ENCODE measurements at regions not wholly inside any gene's neighbourhood (a gene's known extent, or its start where the extent isn't known, plus 50 kb on each side); places are given as distances from the start of the nearest gene placed in this dataset.

- DNase-seq (ENCODE audit: low read depth in 1 of 2, low spot score in 1 of 2): peak in 1 of 2 donors; percentile 31
- Histone ChIP-seq H3K36me3 (no peaks in the 10 kb centered on the region), H3K4me3 (no peak overlapping the region), H3K4me1 (ENCODE audit: low read depth) (no peaks in the 10 kb centered on the region), H3K27me3 (no peaks in the 10 kb centered on the region), H3K27ac (no peak overlapping the region), H3K9me3 (ENCODE audit: low read depth) (no peaks in the 10 kb centered on the region)
- TF ChIP-seq CTCF (IDR thresholded peaks at IDR 0.05; ENCODE audit: low read depth, low read length): no peak
Observed at GRCh38 chr1:230542681-230543080, 99.6 kb upstream of the COG2 start.

GRCh38 chr1:230542054-230542453, 100.2 kb upstream of the COG2 start:
- no peaks in the 10 kb centered on the region for H3K36me3 ChIP-seq
- DNase-seq (ENCODE audit: low read depth in 1 of 2, low spot score in 1 of 2): peak in 1 of 2 donors; percentile 67
- TF ChIP-seq CTCF (IDR thresholded peaks at IDR 0.05; ENCODE audit: low read depth, low read length): no peak
- no peaks in the 10 kb centered on the region for H3K4me1 ChIP-seq (ENCODE audit: low read depth)
- no peak overlapping the region for H3K4me3 ChIP-seq
- H3K27ac ChIP-seq: no peak overlapping the region
- H3K27me3 ChIP-seq: no peaks in the 10 kb centered on the region
- no peaks in the 10 kb centered on the region for H3K9me3 ChIP-seq (ENCODE audit: low read depth)

- no peaks in the 10 kb centered on the region for H3K27me3 ChIP-seq
- no peak for TF ChIP-seq CTCF (IDR thresholded peaks at IDR 0.05; ENCODE audit: low read depth, low read length)
- no peaks in the 10 kb centered on the region for H3K4me1 ChIP-seq (ENCODE audit: low read depth)
- H3K36me3 ChIP-seq: no peaks in the 10 kb centered on the region
- H3K27ac ChIP-seq: no peak overlapping the region
- peak in 1 of 2 donors; percentile 12 for DNase-seq (ENCODE audit: low read depth in 1 of 2, low spot score in 1 of 2)
- H3K9me3 ChIP-seq (ENCODE audit: low read depth): no peaks in the 10 kb centered on the region
- no peak overlapping the region for H3K4me3 ChIP-seq
Observed at GRCh38 chr1:230541306-230541705, 101.0 kb upstream of the COG2 start.

GRCh38 chr1:230540421-230541155, 101.7 kb upstream of the COG2 start:
- H3K27me3 ChIP-seq: no peaks in the 10 kb centered on the region
- DNase-seq (ENCODE audit: low read depth in 1 of 2, low spot score in 1 of 2): peak in 1 of 2 donors; percentile 11
- no peaks in the 10 kb centered on the region for H3K36me3 ChIP-seq
- H3K4me1 ChIP-seq (ENCODE audit: low read depth): no peaks in the 10 kb centered on the region
- no peak overlapping the region for H3K4me3 ChIP-seq
- H3K27ac ChIP-seq: no peak overlapping the region
- no peak for TF ChIP-seq CTCF (IDR thresholded peaks at IDR 0.05; ENCODE audit: low read depth, low read length)
- H3K9me3 ChIP-seq (ENCODE audit: low read depth): no peaks in the 10 kb centered on the region

GRCh38 chr1:230537456-230537855, 104.8 kb upstream of the COG2 start:
- no peak overlapping the region for H3K27ac ChIP-seq
- no peaks in the 10 kb centered on the region for H3K4me1 ChIP-seq (ENCODE audit: low read depth)
- no peak overlapping the region for H3K4me3 ChIP-seq
- no peaks in the 10 kb centered on the region for H3K9me3 ChIP-seq (ENCODE audit: low read depth)
- no peaks in the 10 kb centered on the region for H3K36me3 ChIP-seq
- DNase-seq (ENCODE audit: low read depth in 1 of 2, low spot score in 1 of 2): no peak
- no peak for TF ChIP-seq CTCF (IDR thresholded peaks at IDR 0.05; ENCODE audit: low read depth, low read length)
- no peaks in the 10 kb centered on the region for H3K27me3 ChIP-seq
